Stimulated activated memory B cell treated with anti-CD40 and anti-IgM and Interleukin-4, amounts not matched to agents 10 μg/mL and 1 μg/mL and 100 μg/mL, for 72 hours (primary cell): ENCODE measurements at regions not wholly inside any gene's neighbourhood (a gene's known extent, or its start where the extent isn't known, plus 50 kb on each side); places are given as distances from the start of the nearest gene placed in this dataset.

Source experiments
- ATAC-seq: fragments of 150-1000 bp; cut with Tn5 transposase; 2 replicates; pipeline ENCODE4 v1.10.0; 2021
- H3K27ac Mint-ChIP-seq: one replicate; pipeline ENCODE4 v1.8.0; 2022; ENCODE audit warnings: mild to moderate bottlenecking, mixed read lengths
- H3K27me3 Mint-ChIP-seq: one replicate; pipeline ENCODE4 v1.8.0; 2022; ENCODE audit warnings: mixed read lengths
- H3K36me3 Mint-ChIP-seq: one replicate; pipeline ENCODE4 v1.8.0; 2022; ENCODE audit warnings: mixed read lengths
- H3K4me1 Mint-ChIP-seq: one replicate; pipeline ENCODE4 v1.8.0; 2022; ENCODE audit warnings: mixed read lengths
- H3K4me3 Mint-ChIP-seq: one replicate; pipeline ENCODE4 v1.8.0; 2022; ENCODE audit warnings: mild to moderate bottlenecking, moderate library complexity, mixed read lengths
- H3K9me3 Mint-ChIP-seq: one replicate; pipeline ENCODE4 v1.8.0; 2022; ENCODE audit warnings: mixed read lengths

DNA sequence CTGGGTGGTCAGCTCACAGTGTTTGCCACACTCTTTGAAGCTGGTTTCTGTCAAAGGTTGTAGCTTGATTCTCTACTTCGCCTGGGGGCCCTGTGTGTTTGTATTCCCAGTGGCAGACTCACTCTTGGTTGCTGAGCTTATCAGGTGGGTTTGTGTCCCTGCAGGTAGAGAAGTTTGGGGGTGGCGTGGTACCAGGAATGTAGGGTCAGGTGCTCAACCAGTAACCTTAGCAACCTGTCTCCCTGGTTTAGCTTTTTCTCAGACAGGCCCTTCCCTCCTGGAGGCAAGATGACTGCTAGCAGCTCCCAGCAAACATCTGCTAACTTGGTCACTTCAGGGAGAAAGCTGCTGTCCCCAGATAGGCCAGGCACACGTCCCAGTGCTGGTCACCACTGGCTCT is 352.2 kb downstream of the AACS start:
- Mint-ChIP-seq H3K27ac (no peak overlapping the region), H3K9me3 (peaks cover 17% of the 10 kb centered on the region), H3K4me1 (no peaks in the 10 kb centered on the region), H3K36me3 (no peaks in the 10 kb centered on the region), H3K4me3 (no peak overlapping the region), H3K27me3 (peaks cover 29% of the 10 kb centered on the region)
- no peak for ATAC-seq

DNA sequence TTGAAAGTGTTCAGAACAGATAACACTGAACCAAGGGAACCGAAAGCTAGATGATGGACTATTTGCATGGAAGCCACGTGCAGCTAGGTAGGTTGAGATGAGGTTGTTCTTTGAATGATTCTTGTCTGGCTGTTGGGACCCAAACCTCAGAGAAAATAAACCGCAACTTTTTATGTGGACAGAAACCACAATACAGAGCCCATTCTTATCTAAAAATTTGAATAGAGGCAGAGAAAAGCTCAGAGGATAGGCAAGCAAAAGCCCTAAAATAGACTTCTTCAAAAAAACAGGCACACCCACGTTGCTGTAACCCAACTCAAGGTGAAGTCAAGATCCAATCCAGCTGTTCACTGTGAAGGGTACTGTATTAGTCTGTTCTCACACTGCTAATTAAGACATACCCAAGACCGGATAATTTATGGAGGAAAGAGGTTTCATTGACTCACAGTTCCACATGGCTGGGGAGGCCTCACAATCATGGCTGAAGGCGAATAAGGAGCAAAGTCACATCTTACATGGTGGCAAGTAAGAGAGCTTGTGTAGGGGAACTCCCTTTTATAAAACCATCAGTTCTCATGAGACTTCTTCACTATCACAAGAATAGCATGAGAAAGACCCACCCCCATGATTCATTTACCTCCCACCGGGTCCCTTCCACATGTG is 353.8 kb downstream of the AACS start:
- Mint-ChIP-seq H3K9me3 (peaks cover 14% of the 10 kb centered on the region), H3K4me1 (no peaks in the 10 kb centered on the region), H3K4me3 (no peak overlapping the region), H3K36me3 (no peaks in the 10 kb centered on the region), H3K27ac (no peak overlapping the region), H3K27me3 (peaks cover 29% of the 10 kb centered on the region)
- no peak for ATAC-seq

DNA sequence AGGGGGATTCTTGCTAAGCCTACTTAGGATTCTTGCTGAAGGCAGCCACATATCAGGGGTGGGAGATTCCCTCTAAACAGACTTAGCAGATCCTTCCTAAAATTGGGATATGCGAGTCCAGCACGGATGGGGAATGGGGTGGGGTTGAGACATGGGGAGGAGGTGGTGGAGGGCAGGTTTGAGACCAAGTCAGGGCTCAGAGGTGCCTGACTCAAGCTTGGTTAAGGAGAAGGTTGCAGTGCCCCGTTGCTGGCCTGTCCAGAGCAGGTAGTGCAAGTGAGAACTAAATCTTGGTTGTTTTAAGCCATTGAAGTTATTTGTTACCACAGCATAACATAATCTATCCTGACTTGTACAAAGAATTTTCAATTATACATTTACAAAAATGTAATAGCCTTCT is 359.7 kb downstream of the AACS start:
- ATAC-seq, result no peak

DNA sequence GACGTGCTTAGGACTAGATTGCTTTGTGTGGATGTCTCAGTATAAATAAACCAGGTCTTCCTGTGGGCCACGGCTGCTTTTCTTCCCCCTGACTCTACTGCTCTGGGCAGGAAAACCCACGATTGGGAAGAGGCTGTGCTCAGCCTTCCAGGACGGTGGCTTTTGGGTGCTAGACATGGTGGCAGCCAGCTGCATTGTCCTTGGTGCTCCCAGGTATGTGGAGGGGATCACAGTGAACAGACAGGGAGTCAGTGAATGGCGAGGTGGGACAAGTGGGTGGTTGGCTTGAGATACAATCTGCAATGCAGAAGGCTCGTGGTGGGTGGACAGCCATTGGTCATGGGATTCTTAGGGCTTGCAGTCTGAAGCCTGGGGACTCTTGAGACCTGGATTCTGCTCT is 366.3 kb downstream of the AACS start:
- H3K27ac Mint-ChIP-seq, result no peak overlapping the region
- ATAC-seq, result no peak
- peaks cover 5% of the 10 kb centered on the region for H3K4me1 Mint-ChIP-seq
- H3K36me3 Mint-ChIP-seq, result no peaks in the 10 kb centered on the region
- peaks cover 33% of the 10 kb centered on the region for H3K27me3 Mint-ChIP-seq
- H3K4me3 Mint-ChIP-seq, result no peak overlapping the region
- H3K9me3 Mint-ChIP-seq, result no peaks in the 10 kb centered on the region

More for the DNA sequence above, 359.7 kb downstream of the AACS start:
- peaks cover 2% of the 10 kb centered on the region for H3K27me3 Mint-ChIP-seq
- H3K4me3 Mint-ChIP-seq, result no peak overlapping the region
- no peak overlapping the region for H3K27ac Mint-ChIP-seq
- no peaks in the 10 kb centered on the region for H3K4me1 Mint-ChIP-seq
- H3K9me3 Mint-ChIP-seq, result peaks cover 14% of the 10 kb centered on the region
- no peaks in the 10 kb centered on the region for H3K36me3 Mint-ChIP-seq

DNA sequence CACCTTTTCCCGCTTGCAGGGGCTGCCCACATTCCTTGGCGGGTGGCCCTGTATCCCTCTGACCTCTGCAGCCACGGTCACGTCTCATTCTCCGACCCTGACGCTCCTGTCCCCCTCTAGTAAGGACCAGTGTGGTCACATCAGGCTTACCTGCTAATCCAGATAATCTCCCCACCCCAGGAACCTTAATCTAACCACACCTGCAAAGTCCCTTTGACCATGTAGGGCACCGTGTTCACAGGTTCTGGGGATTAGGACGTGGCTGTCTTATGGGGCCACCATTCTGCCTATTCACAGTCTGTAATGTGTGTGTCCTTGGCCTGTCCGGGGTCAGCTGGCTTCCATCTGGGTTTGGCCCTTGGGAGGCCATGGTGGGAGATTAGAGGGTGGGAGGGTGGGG is 368.9 kb downstream of the AACS start:
- Mint-ChIP-seq H3K4me3 (no peak overlapping the region), H3K36me3 (no peaks in the 10 kb centered on the region), H3K9me3 (no peaks in the 10 kb centered on the region), H3K4me1 (peaks cover 5% of the 10 kb centered on the region), H3K27me3 (peaks cover 33% of the 10 kb centered on the region), H3K27ac (no peak overlapping the region)
- no peak for ATAC-seq

DNA sequence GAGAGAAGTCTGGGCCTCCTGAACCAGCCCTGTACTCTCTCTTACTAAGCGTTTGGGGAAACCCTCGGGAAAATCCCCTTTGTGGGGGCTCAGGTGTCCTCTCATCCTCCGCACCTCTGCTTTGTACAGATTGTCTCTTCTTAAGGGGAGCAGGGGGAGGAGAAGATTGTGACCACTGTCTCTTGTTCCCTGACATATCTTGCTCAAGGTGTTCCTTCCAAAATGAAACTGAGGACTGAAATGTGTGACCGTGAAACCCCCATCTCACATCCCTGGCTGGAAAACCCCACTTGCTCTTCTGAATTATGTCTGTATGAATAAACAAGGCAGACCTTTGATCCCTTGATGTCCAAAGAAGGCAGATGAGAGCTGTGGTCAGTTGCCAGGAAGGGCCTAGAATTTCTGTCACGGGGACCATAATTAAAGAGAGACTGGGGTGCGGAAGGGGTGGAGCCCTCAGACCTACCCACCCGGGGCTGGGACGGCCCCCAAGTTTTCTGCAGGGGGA is 369.8 kb downstream of the AACS start:
- H3K27ac Mint-ChIP-seq, result no peak overlapping the region
- no peaks in the 10 kb centered on the region for H3K9me3 Mint-ChIP-seq
- H3K4me3 Mint-ChIP-seq, result no peak overlapping the region
- no peaks in the 10 kb centered on the region for H3K36me3 Mint-ChIP-seq
- ATAC-seq, result peak; percentile 59
- peaks cover 30% of the 10 kb centered on the region for H3K27me3 Mint-ChIP-seq
- peaks cover 5% of the 10 kb centered on the region for H3K4me1 Mint-ChIP-seq

DNA sequence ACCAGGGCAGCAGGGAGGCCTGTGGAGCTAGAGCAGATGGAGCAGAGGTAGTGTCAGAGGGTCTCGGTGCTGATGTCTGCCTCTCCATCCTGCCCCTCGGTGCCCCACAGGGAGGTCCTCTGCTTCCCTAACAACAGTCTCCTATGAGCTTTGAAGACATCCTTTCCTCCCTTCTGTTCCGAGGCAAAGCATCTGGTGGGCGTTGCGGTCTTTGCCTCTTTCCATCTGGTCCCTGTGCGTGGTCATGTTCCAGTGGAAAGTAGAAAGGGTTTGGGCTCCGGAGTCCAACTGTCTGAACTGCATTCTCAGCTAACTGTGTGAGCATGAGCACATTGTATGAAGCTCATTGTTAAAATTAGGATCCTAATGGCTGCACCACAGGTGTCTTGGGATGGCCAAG is 370.6 kb downstream of the AACS start:
- H3K27ac Mint-ChIP-seq, result no peak overlapping the region
- no peaks in the 10 kb centered on the region for H3K36me3 Mint-ChIP-seq
- H3K9me3 Mint-ChIP-seq, result no peaks in the 10 kb centered on the region
- no peak overlapping the region for H3K4me3 Mint-ChIP-seq
- peaks cover 21% of the 10 kb centered on the region for H3K27me3 Mint-ChIP-seq
- peaks cover 5% of the 10 kb centered on the region for H3K4me1 Mint-ChIP-seq
- ATAC-seq, result no peak

DNA sequence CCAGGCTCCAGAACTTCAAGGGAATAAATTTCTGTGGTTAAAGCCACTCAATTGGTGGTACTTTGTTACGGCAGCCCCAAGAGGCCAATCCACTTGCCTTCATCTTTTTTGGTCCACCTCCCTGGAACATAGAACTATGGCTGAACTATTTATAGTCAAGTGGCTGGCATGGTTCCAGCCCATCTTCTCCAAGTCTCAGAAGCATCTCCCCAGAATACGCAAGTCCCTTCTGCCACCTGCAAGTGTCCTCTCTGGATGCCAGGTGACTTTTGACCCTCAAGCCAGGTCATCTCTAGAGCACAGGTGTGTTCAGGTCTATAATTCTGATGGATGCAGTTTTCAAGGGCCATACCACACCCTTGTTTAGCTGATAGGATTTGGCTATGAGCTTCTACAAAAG is 371.5 kb downstream of the AACS start:
- Mint-ChIP-seq H3K36me3 (no peaks in the 10 kb centered on the region), H3K4me3 (no peak overlapping the region), H3K27me3 (peaks cover 17% of the 10 kb centered on the region), H3K9me3 (no peaks in the 10 kb centered on the region), H3K4me1 (peaks cover 5% of the 10 kb centered on the region), H3K27ac (no peak overlapping the region)
- ATAC-seq, result no peak

DNA sequence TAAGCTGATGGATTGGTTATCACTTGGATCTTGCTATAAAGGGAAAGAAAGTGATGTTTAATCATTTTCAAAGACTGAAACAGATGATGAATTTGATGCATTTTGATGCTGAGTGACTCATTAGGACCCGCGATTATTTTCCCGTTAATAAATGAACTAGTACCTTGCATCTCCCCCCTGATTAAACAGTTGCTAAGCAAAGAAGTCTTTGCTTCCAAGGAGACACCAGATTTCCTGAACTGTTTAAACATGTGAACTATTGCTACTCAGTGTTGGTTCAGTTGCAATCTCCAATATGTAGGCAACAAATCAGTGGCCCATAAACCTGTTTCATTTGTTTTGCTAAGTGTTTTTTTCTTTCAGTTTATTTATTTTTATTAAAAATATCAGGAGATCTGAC is 375.2 kb downstream of the AACS start:
- Mint-ChIP-seq H3K36me3 (no peaks in the 10 kb centered on the region), H3K27ac (no peak overlapping the region), H3K27me3 (peaks cover 7% of the 10 kb centered on the region), H3K4me3 (no peak overlapping the region), H3K9me3 (peaks cover 5% of the 10 kb centered on the region), H3K4me1 (no peaks in the 10 kb centered on the region)
- ATAC-seq, result no peak

DNA sequence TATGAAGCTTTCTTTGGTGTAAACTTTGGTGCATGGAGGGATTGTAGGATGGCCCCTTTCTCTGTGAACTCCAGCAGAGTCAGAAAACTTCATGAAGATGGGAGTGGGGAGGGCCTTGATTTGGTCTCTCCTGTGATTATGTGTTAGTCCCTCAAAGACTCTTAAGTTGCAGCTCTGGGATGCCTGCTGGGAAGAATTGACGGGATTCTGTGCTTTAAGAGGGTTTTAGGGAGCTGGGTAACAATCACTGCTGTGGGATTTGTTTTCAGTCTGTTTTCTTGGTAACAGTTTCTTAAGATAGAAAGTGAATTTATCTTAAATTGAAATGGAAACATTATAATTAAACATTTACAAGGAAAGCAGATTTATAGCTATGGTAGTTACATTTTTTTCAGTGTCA is 378.1 kb downstream of the AACS start:
- Mint-ChIP-seq H3K27me3 (no peaks in the 10 kb centered on the region), H3K36me3 (no peaks in the 10 kb centered on the region), H3K9me3 (peaks cover 7% of the 10 kb centered on the region), H3K27ac (no peak overlapping the region), H3K4me1 (no peaks in the 10 kb centered on the region), H3K4me3 (no peak overlapping the region)
- ATAC-seq, result no peak

DNA sequence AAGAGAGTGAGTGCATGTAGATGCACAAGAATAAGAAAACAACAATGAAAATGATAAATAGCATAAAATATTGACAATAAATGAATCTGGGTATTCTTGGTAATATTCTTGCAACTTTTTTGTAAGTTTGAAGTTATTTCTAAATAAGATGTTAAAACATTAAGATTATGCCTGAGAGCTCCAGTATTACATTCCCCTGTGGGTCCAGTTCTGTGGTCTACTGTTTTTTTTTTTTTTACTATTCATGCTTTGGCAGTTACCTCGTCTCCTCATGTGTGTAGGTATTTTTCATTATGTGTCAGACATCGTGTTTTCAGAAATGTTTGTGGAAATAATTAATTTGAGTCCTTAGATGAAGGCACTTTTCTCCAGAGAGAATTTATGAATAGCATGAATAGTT is 386.2 kb downstream of the AACS start:
- Mint-ChIP-seq H3K9me3 (peaks cover 15% of the 10 kb centered on the region), H3K27ac (no peak overlapping the region), H3K36me3 (no peaks in the 10 kb centered on the region), H3K4me1 (no peaks in the 10 kb centered on the region), H3K4me3 (no peak overlapping the region), H3K27me3 (peaks cover 21% of the 10 kb centered on the region)
- ATAC-seq, result no peak

DNA sequence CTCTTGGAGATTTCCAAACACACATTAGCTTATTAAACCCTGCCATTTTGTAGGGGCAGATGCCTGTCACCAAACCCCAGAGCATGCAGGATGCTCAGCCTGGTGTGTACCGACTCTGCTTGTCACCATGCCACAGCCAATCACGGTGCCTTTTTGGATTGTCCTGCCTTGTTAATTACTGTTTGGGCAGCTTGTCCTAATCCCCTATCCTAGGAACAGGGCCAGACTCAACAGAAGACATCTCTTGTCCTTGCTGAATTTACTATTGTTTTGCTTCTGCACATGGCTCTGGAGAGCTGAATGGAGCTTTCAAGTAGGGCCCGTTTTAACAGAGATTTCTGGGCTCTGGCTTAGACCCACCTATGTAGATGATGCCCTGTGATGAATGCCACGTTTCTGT is 388.5 kb downstream of the AACS start:
- H3K27me3 Mint-ChIP-seq, result peaks cover 39% of the 10 kb centered on the region
- H3K4me1 Mint-ChIP-seq, result no peaks in the 10 kb centered on the region
- no peaks in the 10 kb centered on the region for H3K36me3 Mint-ChIP-seq
- no peak for ATAC-seq
- H3K4me3 Mint-ChIP-seq, result no peak overlapping the region
- H3K9me3 Mint-ChIP-seq, result peaks cover 19% of the 10 kb centered on the region
- no peak overlapping the region for H3K27ac Mint-ChIP-seq

DNA sequence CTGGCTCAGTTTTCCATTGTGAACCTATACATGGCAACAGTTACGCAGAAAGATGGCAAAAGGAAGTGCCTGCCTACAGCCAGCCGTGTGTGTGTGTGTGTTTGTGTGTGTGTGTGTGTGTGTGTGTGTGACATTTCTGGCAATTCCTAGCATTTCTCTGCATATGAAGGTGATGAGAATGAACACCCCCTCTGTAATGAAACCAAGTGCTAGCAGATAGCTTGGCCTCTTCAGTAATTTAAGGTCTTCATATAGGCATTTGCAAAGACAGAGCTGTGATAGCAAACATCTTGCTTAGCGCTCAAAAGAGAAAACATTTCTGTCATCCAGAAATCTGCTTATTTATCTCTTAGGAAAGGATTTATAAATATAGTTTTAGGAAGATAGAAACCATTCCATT is 389.1 kb downstream of the AACS start:
- peaks cover 22% of the 10 kb centered on the region for H3K9me3 Mint-ChIP-seq
- H3K27ac Mint-ChIP-seq, result no peak overlapping the region
- H3K27me3 Mint-ChIP-seq, result peaks cover 35% of the 10 kb centered on the region
- ATAC-seq, result no peak
- no peaks in the 10 kb centered on the region for H3K4me1 Mint-ChIP-seq
- no peak overlapping the region for H3K4me3 Mint-ChIP-seq
- no peaks in the 10 kb centered on the region for H3K36me3 Mint-ChIP-seq

DNA sequence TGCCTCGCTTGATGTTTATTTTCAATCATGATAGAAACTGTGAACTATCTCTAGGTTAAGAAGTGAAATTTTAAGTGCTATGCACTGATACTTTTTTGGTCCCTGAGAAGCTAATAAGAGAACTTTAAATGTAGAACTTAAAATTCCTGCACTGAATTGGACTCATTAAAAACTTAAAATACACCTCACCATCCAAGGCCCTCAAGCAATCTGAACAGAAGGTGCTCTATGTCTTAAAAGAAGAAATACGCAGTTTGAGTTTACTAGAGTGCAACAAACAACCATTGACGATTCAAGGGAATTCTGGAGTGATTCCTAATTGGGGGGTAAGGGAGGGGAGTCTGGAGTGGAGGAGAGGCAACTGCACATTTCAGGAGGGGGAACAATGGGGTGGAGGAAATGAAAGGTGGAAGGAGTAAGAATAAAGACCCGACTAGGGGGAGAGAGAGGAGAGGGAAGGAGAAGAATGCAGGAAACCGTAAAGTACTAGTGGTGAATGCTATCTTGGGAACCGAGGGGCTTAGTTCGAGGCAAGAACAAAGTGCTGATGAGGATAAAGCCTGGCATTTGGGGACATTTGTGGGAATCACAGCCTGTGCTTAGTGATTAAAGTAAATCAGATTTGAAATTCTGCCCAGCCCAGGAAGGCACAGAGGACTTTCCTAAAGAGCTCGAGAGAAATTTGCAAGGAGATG is 389.7 kb downstream of the AACS start:
- no peak for ATAC-seq
- H3K4me3 Mint-ChIP-seq, result no peak overlapping the region
- H3K27ac Mint-ChIP-seq, result no peak overlapping the region
- H3K27me3 Mint-ChIP-seq, result peaks cover 29% of the 10 kb centered on the region
- peaks cover 20% of the 10 kb centered on the region for H3K9me3 Mint-ChIP-seq
- H3K4me1 Mint-ChIP-seq, result no peaks in the 10 kb centered on the region
- H3K36me3 Mint-ChIP-seq, result no peaks in the 10 kb centered on the region

DNA sequence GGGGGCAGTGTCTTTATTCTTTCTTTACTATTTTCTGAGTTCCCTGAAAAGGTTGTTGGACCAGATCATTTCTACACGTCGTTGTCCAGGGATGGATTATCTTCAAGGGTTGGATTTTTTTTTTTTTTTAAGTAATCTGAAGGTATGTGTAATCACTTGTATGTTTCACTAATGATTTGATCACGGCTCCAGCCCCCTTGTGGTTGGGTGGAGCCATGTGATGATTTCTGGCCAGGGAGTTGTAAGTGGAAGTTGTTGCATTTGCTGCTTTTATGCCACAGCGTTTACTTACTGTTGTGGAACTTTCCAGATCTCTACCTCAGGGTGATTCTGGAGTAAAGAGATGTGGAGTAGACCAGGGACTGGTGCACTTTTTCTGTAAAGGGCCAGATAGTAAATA is 390.3 kb downstream of the AACS start:
- no peaks in the 10 kb centered on the region for H3K36me3 Mint-ChIP-seq
- no peak overlapping the region for H3K27ac Mint-ChIP-seq
- H3K27me3 Mint-ChIP-seq, result peaks cover 29% of the 10 kb centered on the region
- H3K4me1 Mint-ChIP-seq, result no peaks in the 10 kb centered on the region
- H3K4me3 Mint-ChIP-seq, result no peak overlapping the region
- H3K9me3 Mint-ChIP-seq, result peaks cover 20% of the 10 kb centered on the region
- ATAC-seq, result no peak

DNA sequence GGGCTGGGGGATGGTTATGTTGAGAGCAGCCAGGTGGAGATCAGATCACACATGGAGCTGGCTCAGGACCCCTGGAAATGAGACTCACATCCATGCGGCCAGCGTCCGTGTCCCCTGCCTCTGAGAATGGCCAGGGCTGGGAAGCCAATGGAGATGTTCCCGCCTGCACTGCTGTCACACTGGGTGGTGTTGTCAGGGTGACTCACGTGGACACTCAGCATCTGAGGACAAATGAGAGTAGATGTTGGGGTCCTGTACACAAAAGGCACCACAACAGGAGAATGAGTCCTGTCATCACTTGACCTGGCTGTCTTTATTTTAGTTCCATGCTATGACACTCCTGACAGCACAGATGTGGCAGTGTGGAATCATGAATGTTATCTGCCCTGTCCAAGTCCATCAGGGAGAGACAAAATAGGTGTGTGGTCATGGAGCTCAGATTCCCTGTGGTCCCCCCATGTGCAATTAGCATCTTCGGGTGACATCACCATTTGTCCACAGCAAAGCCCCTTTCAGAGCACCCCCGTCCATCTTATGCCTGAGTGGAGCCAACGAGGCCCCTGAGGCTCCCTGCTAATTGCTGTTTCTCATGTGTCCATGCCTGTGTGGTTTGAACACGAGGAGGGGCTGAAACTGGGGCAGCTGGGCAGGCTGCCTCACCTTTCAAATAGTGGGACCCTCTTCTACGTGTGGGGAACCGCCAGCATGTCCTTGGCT is 393.5 kb downstream of the AACS start:
- H3K4me1 Mint-ChIP-seq, result no peaks in the 10 kb centered on the region
- no peak for ATAC-seq
- peaks cover 29% of the 10 kb centered on the region for H3K27me3 Mint-ChIP-seq
- peaks cover 14% of the 10 kb centered on the region for H3K9me3 Mint-ChIP-seq
- H3K36me3 Mint-ChIP-seq, result no peaks in the 10 kb centered on the region
- no peak overlapping the region for H3K27ac Mint-ChIP-seq
- no peak overlapping the region for H3K4me3 Mint-ChIP-seq
